K562 (cell line): ENCODE measurements at regions not wholly inside any gene's neighbourhood (a gene's known extent, or its start where the extent isn't known, plus 50 kb on each side); places are given as distances from the start of the nearest gene placed in this dataset.

Experiments
- ATAC-seq: fragments of 200-7000 bp; cut with Tn5 transposase; 3 replicates; pipeline ENCODE4 v1.9.1; 2020; ENCODE audit warnings: moderate library complexity
- BruUV-seq: library from RNA; stranded (reverse); fragments of 400-500 nt; replicated peaks from 2 replicates; lab custom pipeline; 2021; lab: Mats Ljungman, UMichigan
- CTCF ChIA-PET: fragments of 300-600 bp; formaldehyde crosslinking; extraction: SDS; loops from one replicate; lab custom pipeline; 2021; ENCODE audit warnings: low intra/inter-chr PET ratio; lab: Yijun Ruan, JAX
- POLR2A ChIA-PET: fragments of 300-600, 350-650 bp; sonication (Branson Sonifier 250); formaldehyde crosslinking; extraction: SDS; loops from one replicate; lab custom pipeline; 2021; ENCODE audit warnings: antibody characterized with exemption, inconsistent platforms; lab: Yijun Ruan, JAX
- DNase-seq, 4 experiments: peaks; one replicate each; pipeline versions ENCODE4 v3.0.0 to v3.0.0-alpha.2; 2011 to 2018; ENCODE audit warnings: low spot score in 3 of 4, mixed read lengths in 3 of 4; ENCODE audit errors: extremely low read depth in 1 of 4
- FAIRE-seq: peaks from 2 replicates; lab custom pipeline; 2011; peaks lifted over from hg19 to GRCh38; lab: Jason Lieb, UNC
- H2AFZ ChIP-seq: 2 replicates; pipeline ENCODE4 v1.6.0; 2011; ENCODE audit warnings: low read depth, low read length, control low read depth, inconsistent platforms
- H3K27ac ChIP-seq: fragments of 200-600 bp; 3 replicates; pipeline ENCODE4 v1.8.0; 2011; ENCODE audit warnings: low read depth, mild to moderate bottlenecking, control low read depth, inconsistent platforms, low read length, moderate library complexity, mixed read lengths; ENCODE audit errors: extremely low read depth
- H3K27me3 ChIP-seq, 2 experiments: fragments of 300-600 bp in 1 of 2; 2 replicates in 1 of 2; 3 replicates in 1 of 2; pipeline versions ENCODE4 v1.6.0 to v1.8.0; 2011; ENCODE audit warnings: inconsistent platforms in 2 of 2, low read length in 2 of 2, mild to moderate bottlenecking in 1 of 2, mixed read lengths in 1 of 2, moderate library complexity in 1 of 2; ENCODE audit not compliant: control insufficient read depth in 2 of 2, insufficient read depth in 2 of 2
- H3K36me3 ChIP-seq: fragments of 300-600 bp; 3 replicates; pipeline ENCODE4 v1.8.0; 2011; ENCODE audit warnings: mild to moderate bottlenecking, low read length, inconsistent platforms; ENCODE audit not compliant: control insufficient read depth, insufficient read depth
- H3K4me1 ChIP-seq, 2 experiments: fragments of 200-600 bp in 1 of 2; replicated peaks in 1 of 2; 2 replicates in 1 of 2; 3 replicates in 1 of 2; pipeline versions ENCODE4 v1.5.1 to v1.8.0; 2011; ENCODE audit warnings: inconsistent platforms in 2 of 2, low read length in 2 of 2, mild to moderate bottlenecking in 1 of 2, mixed read lengths in 1 of 2, moderate library complexity in 1 of 2; ENCODE audit not compliant: control insufficient read depth in 2 of 2, insufficient read depth in 2 of 2
- H3K4me2 ChIP-seq: 2 replicates; pipeline ENCODE4 v1.6.1; 2011; ENCODE audit warnings: low read length, control low read depth, inconsistent platforms, mixed read lengths; ENCODE audit not compliant: insufficient read depth
- H3K4me3 ChIP-seq: fragments of 200-600 bp; sonication (generic), shearing (Covaris generic); 2 replicates; pipeline ENCODE4 v1.5.1; 2016; ENCODE audit warnings: control low read depth, inconsistent platforms
- H3K79me2 ChIP-seq: fragments of 200-600 bp; 3 replicates; pipeline ENCODE4 v1.8.0; 2011; ENCODE audit warnings: low read length, inconsistent platforms; ENCODE audit not compliant: control insufficient read depth, insufficient read depth
- H3K9ac ChIP-seq, 2 experiments: 2 replicates each; pipeline versions ENCODE4 v1.6.0 to v1.6.1; 2011; ENCODE audit warnings: low read depth in 2 of 2, low read length in 2 of 2, control low read depth in 1 of 2, inconsistent platforms in 1 of 2, mild to moderate bottlenecking in 1 of 2, mixed read lengths in 1 of 2; ENCODE audit not compliant: insufficient read depth in 1 of 2
- H3K9me1 ChIP-seq: one replicate; pipeline ENCODE4 v1.6.0; 2011; ENCODE audit warnings: inconsistent platforms, mild to moderate bottlenecking, low read length, moderate library complexity; ENCODE audit not compliant: control insufficient read depth, insufficient read depth
- H3K9me3 ChIP-seq: replicated peaks from 2 replicates; pipeline ENCODE4 v1.5.1; 2011; ENCODE audit warnings: low read depth, low read length, inconsistent platforms; ENCODE audit not compliant: control insufficient read depth, insufficient read depth
- H4K20me1 ChIP-seq: replicated peaks from 2 replicates; pipeline ENCODE4 v1.6.1; 2011; ENCODE audit warnings: low read length, inconsistent platforms, mixed read lengths; ENCODE audit not compliant: control insufficient read depth, insufficient read depth
- DMBX1 ChIP-seq: fragments of 250-450 bp; sonication (Bioruptor Pico); IDR thresholded peaks from 2 replicates; pipeline ENCODE4 v1.8.0; 2022; ENCODE audit warnings: inconsistent platforms, mild to moderate bottlenecking, moderate library complexity, borderline replicate concordance
- MYBL2 ChIP-seq, 2 experiments: fragments of 450-650 bp in 1 of 2; sonication (generic) in 1 of 2; formaldehyde crosslinking in 1 of 2; IDR thresholded peaks; 2 replicates each; pipeline versions ENCODE4 v1.6.1 to v1.8.1; 2017 to 2022; ENCODE audit warnings: borderline replicate concordance in 1 of 2, inconsistent platforms in 1 of 2, low read depth in 1 of 2, mild to moderate bottlenecking in 1 of 2, missing genetic modification reagents in 1 of 2, moderate library complexity in 1 of 2
- REST ChIP-seq, 2 experiments: fragments of 450-650 bp; formaldehyde crosslinking in 1 of 2; IDR thresholded peaks; 2 replicates each; pipeline versions ENCODE4 v1.4.0 to v1.6.1; 2014 to 2020; ENCODE audit warnings: mild to moderate bottlenecking in 2 of 2, borderline replicate concordance in 1 of 2, low read depth in 1 of 2
- WGBS: fragments of 100-300 bp; shearing (Covaris generic); methylation state at CpG from one replicate; pipeline ENCODE4 v1.1.6; 2016; ENCODE audit warnings: low coverage, mixed read lengths; ENCODE audit not compliant: insufficient coverage; ENCODE audit errors: missing lambda C conversion rate; 5-methylcytosine and 5-hydroxymethylcytosine counted together
- in situ Hi-C: fragments of 300-500 bp; cut with MboI; formaldehyde crosslinking; loops from 4 replicates; pipeline ENCODE4 v1.15.0; 2018; ENCODE audit warnings: inconsistent platforms, mixed read lengths
- intact Hi-C: fragments of 100-400 bp; cut with micrococcal nuclease; formaldehyde crosslinking; loops from 2 replicates; pipeline ENCODE4 v1.14.2; 2022

DNA sequence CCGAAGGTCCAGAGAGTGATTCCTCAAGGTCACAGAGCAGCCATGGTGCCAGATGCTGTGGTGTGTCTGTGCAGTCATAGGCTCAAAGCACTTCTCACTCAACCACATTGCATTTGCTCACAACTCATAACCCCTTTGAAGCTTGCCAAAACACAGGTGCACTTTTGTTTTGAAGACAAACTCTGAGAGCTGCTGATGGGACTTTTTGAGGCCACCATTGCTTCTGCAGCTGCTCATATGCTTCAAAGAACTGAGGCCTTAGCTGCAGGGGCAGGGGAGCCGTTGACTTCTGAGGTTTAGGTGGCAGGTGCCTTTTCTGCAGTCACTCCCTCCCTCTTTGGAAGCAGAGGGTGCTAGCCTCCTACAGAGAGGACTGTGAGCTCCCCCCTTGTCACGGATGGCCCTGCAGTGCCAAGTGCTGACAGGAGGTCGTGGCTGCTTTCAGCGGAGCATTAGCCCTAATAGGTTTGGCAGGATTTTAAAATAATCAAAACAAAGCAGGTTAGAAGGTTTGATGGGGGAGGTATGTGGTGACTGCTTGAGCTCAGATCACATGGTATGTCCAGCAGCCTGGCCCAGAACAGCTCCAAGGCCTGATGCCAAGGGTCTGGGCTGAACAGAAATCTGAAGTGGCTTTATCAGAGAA, 232.1 kb downstream of the MAN2A1 start:
- TF ChIP-seq DMBX1: no peak
- no TSS peak for BruUV-seq
- Histone ChIP-seq H3K4me1 (no peaks in the 10 kb centered on the region), H4K20me1 (no peaks in the 10 kb centered on the region), H3K9ac (no peak overlapping the region), H3K9me3 (no peaks in the 10 kb centered on the region), H3K79me2 (no peaks in the 10 kb centered on the region), H3K27ac (no peak overlapping the region), H2AFZ (no peak overlapping the region), H3K27me3 (peaks cover 0 to 4% of the 10 kb centered on the region in 2 experiments; a peak in 2 of 5 replicates), H3K36me3 (no peaks in the 10 kb centered on the region), H3K9me1 (no peaks in the 10 kb centered on the region), H3K4me2 (no peak overlapping the region), H3K4me3 (no peak overlapping the region)
- ChIA-PET POLR2A (no interaction called here), CTCF (no interaction called here)
- FAIRE-seq (no peak), DNase-seq (no peak), ATAC-seq (no peak)
- WGBS: 0% methylated on average over 5 of the region's 5 CpGs
- intact Hi-C loops (no loop called here), in situ Hi-C loops (no loop called here)

- no peaks in the 10 kb centered on the region for H3K9me1 ChIP-seq
- TF ChIP-seq MYBL2 (IDR thresholded peaks at IDR 0.05; ENCODE audit: low read depth) (no peak), MYBL2 (CRISPR knock-in tag; IDR thresholded peaks at IDR 0.05; ENCODE audit: borderline replicate concordance) (no peak), REST (IDR thresholded peaks at IDR 0.05; ENCODE audit: borderline replicate concordance) (no peak), REST (CRISPR knock-in tag; IDR thresholded peaks at IDR 0.05; ENCODE audit: low read depth) (no peak)
- no peak for DNase-seq
- no peak for FAIRE-seq
- in situ Hi-C loops (no loop called here), intact Hi-C loops (no loop called here)
- peaks cover 0 to 4% of the 10 kb centered on the region in 2 experiments; a peak in 2 of 5 replicates for H3K27me3 ChIP-seq
- H3K27ac ChIP-seq: no peak overlapping the region
- no peaks in the 10 kb centered on the region for H4K20me1 ChIP-seq
- no peak for ATAC-seq
- no peak overlapping the region for H3K4me3 ChIP-seq
- H3K9ac ChIP-seq: no peak overlapping the region
- no peak overlapping the region for H2AFZ ChIP-seq
- H3K36me3 ChIP-seq: no peaks in the 10 kb centered on the region
- ChIA-PET CTCF (no interaction called here), POLR2A (no interaction called here)
- H3K9me3 ChIP-seq: no peaks in the 10 kb centered on the region
- no TSS peak for BruUV-seq
- 0% methylated on average over 6 of the region's 6 CpGs for WGBS
- no peaks in the 10 kb centered on the region for H3K79me2 ChIP-seq
- no peak overlapping the region for H3K4me2 ChIP-seq
- no peaks in the 10 kb centered on the region for H3K4me1 ChIP-seq
Observed at GRCh38 chr5:109922381-109922995, 232.8 kb downstream of the MAN2A1 start.
